ENCODE measurements at regions not wholly inside any gene's neighbourhood (a gene's known extent, or its start where the extent isn't known, plus 50 kb on each side); places are given as distances from the start of the nearest gene placed in this dataset.

- TF ChIP-seq CTCF (IDR thresholded peaks at IDR 0.05) (no peak), POLR2A (IDR thresholded peaks at IDR 0.05) (no peak)
Measured at GRCh38 chrX:137363559-137363958, 202.4 kb upstream of the ZIC3 start.

All from adrenal gland (tissue), 5 donors.